ENCODE measurements at regions not wholly inside any gene's neighbourhood (a gene's known extent, or its start where the extent isn't known, plus 50 kb on each side); places are given as distances from the start of the nearest gene placed in this dataset.
"Not testable (repeated sequence)": the region's sequence is repeated elsewhere in the genome, so short reads cannot be mapped to it uniquely, and the experiment has no call there.

DNA sequence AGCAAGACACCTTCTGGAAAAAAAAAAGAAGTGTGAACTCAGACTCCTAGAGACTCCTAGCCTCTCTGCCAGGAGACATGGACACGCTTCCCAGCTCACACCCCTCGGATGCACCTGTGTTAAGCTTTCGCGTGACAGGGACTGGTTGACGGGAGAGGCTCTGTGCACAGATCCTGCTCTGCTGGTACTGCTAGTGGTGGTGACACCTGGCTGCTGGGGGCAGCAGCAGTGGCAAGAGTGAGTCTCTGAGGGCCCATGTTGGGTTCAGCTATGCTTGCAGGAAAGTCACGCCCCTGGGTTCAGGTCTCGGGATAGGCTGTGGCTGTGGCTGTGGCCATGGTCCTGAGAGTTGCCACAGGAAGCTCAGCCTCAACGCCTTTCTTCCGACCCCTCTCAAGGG lies 81.1 kb downstream of the XRCC2 start:
- no peak for DNase-seq (ENCODE audit: low spot score in 2 of 2)
- H3K9me3 Mint-ChIP-seq, result no peaks in the 10 kb centered on the region
- no peak for ATAC-seq
- H3K36me3 Mint-ChIP-seq, result no peaks in the 10 kb centered on the region
- no peak overlapping the region for H3K27ac Mint-ChIP-seq

DNA sequence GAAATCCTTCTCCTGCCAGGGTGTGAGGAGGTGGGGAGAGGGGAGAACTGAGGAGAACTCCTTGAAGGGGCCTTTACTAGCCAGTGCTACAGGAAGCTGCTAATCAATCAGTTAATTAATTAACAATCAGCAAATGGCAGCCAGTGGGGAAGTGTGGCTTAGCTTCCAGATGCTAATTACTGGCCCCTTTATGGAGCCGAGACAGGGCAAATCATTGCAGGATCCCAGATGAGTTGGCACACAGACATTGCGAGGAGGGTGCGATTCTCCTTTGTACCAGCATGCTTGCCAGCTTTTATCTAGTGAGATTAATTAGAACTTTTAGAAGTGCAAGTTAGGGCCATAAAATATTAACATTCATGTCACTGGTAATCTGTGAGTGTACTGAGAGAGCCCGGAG lies 84.0 kb downstream of the XRCC2 start:
- no peak for DNase-seq (ENCODE audit: low spot score in 2 of 2)
- Mint-ChIP-seq H3K36me3 (no peaks in the 10 kb centered on the region), H3K27ac (no peak overlapping the region), H3K9me3 (no peaks in the 10 kb centered on the region)
- no peak for ATAC-seq

GRCh38 chr7:152590481-152590880 lies 85.5 kb downstream of the XRCC2 start:
- DNase-seq (ENCODE audit: low spot score in 2 of 2) (no peak), ATAC-seq (no peak)
- Mint-ChIP-seq H3K9me3 (no peaks in the 10 kb centered on the region), H3K27ac (no peak overlapping the region), H3K36me3 (no peaks in the 10 kb centered on the region)

DNA sequence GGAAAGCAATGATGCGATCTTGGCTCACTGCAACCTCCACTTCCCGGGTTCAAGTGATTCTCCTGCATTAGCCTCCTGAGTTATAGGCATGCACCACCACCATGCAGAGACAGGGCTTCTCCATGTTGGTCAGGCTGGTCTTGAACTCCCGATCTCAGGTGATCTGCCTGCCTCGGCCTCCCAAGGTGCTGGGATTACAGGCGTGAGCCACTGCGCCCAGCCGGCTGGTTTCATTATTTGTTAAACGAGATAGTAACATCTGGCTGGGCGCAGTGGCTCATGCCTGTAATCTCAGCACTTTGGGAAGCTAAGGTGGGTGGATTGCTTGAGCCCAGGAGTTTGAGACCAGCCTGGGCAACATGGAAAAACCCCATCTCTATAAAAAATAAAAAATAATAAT lies 86.1 kb downstream of the XRCC2 start:
- H3K9me3 Mint-ChIP-seq, ATAC-seq: not testable (repeated sequence)

DNA sequence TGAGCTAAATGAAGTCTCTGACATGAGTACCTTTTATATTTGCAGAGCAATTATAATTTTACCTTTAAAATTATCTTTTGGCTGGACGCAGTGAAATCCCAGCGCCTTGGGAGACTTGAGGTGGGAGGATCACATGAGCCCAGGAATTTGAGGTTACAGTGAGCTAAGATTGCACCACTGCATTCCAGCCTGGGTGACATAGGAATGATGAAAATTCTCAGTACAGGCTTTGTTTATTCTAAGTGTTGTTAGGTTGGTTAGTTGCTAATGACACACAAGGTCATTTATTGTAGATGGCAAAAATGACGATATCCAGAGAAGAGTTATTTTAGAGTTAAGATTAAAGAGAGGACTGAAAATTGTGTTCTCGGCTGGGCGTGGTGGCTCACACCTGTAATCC lies 87.6 kb downstream of the XRCC2 start:
- no peaks in the 10 kb centered on the region for H3K36me3 Mint-ChIP-seq
- DNase-seq (ENCODE audit: low spot score in 2 of 2) (no peak), ATAC-seq (no peak)
- H3K9me3 Mint-ChIP-seq, result no peaks in the 10 kb centered on the region
- no peak overlapping the region for H3K27ac Mint-ChIP-seq

More for the DNA sequence above, 86.1 kb downstream of the XRCC2 start:
- not testable (repeated sequence) for DNase-seq (ENCODE audit: low spot score in 2 of 2); H3K27ac Mint-ChIP-seq; H3K36me3 Mint-ChIP-seq

DNA sequence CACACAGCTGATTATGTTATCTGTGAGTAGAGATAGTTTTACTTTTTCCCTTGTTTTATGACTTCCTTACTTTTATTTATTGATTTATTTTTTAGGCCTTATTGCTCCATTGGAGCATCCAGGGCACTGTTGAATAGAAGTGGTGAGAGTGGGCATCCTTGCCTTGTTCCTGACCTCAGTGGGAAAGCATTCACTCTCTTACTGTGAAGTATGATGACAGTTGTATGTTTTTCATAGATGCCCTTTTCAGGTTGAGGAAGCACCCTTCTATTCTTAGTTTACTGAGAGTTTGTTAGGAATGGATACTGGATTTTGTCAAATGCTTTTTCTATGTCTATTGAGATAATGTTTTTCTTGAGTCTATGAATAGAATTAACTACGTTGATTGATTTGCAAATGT lies 88.6 kb downstream of the XRCC2 start:
- ATAC-seq (no peak), DNase-seq (ENCODE audit: low spot score in 2 of 2) (no peak)
- Mint-ChIP-seq H3K9me3 (no peaks in the 10 kb centered on the region), H3K27ac (no peak overlapping the region), H3K36me3 (no peaks in the 10 kb centered on the region)

- Mint-ChIP-seq H3K36me3 (no peaks in the 10 kb centered on the region), H3K27ac (no peak overlapping the region), H3K9me3 (no peaks in the 10 kb centered on the region)
- ATAC-seq (no peak), DNase-seq (ENCODE audit: low spot score in 2 of 2) (no peak)
Observed at GRCh38 chr7:152583006-152583405, 92.9 kb downstream of the XRCC2 start.

- DNase-seq (ENCODE audit: low spot score in 2 of 2) (no peak), ATAC-seq (no peak)
- no peaks in the 10 kb centered on the region for H3K36me3 Mint-ChIP-seq
- H3K27ac Mint-ChIP-seq, result no peak overlapping the region
- no peaks in the 10 kb centered on the region for H3K9me3 Mint-ChIP-seq
Observed at GRCh38 chr7:152579070-152579469, 96.9 kb downstream of the XRCC2 start.

GRCh38 chr7:152577339-152577738 lies 98.6 kb downstream of the XRCC2 start:
- Mint-ChIP-seq H3K36me3 (no peaks in the 10 kb centered on the region), H3K27ac (no peak overlapping the region), H3K9me3 (no peaks in the 10 kb centered on the region)
- ATAC-seq, result no peak
- no peak for DNase-seq (ENCODE audit: low spot score in 2 of 2)

DNA sequence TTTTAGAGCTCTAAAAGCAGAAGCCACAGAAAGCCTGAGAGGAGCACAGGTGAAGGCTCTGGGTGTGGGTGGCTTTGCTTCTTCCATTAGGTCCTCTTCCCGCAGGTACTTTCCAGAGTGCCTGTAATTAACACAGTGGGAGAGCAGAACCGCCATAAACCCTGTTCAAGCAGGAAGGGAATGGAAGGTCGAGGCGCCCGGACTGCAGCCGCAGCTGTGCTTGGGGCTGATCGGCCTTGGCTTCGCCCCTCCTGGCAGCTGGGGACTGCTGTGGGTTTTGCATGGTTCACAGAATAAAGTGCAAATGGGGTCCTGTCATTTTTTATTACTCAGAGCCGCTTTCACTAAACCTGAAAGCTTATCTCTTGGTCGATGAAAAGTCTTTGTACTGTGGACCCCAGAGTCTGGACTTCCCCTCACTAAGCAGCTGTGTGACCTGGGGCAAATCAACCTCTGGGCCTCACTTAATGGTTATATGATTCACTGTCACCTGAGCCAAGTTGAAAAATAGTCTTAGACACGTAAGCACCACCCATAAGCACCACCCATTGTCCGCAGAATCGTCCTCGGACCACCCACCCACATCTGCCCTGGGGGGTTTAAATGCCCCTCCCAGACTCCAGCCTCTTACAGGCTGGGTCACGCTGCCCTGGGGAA lies 100.9 kb downstream of the XRCC2 start:
- Mint-ChIP-seq H3K27ac (no peak overlapping the region), H3K36me3 (no peaks in the 10 kb centered on the region), H3K9me3 (no peaks in the 10 kb centered on the region)
- DNase-seq (ENCODE audit: low spot score in 2 of 2) (peak in 1 of 2 donors; percentile 16), ATAC-seq (no peak)

GRCh38 chr7:152573186-152573585 lies 102.8 kb downstream of the XRCC2 start:
- H3K9me3 Mint-ChIP-seq; H3K27ac Mint-ChIP-seq; DNase-seq (ENCODE audit: low spot score in 2 of 2); H3K36me3 Mint-ChIP-seq; ATAC-seq: not testable (repeated sequence)

GRCh38 chr7:152572101-152572500 lies 103.8 kb downstream of the XRCC2 start:
- no peaks in the 10 kb centered on the region for H3K9me3 Mint-ChIP-seq
- no peaks in the 10 kb centered on the region for H3K36me3 Mint-ChIP-seq
- H3K27ac Mint-ChIP-seq, result no peak overlapping the region
- no peak for DNase-seq (ENCODE audit: low spot score in 2 of 2)
- ATAC-seq, result no peak

DNA sequence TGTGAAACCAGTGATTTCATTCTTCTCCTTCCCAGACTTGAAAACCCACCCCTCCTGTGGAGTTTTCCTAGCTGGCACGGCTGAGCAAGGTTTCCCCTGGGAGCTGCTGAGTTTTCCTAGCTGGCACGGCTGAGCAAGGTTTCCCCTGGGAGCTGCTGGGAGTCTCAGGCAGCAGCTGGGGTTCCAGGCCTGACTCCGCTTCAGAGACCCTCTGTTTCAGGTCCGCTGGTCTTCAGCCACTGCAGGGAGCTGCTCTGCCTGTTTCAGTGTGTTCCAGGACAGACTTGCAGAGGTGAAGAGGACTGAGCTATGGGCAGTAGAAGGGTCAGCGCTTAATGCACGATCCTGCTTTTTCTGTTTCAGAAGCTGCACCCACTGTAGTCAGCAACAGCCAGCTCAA lies 104.9 kb downstream of the XRCC2 start:
- H3K36me3 Mint-ChIP-seq, result no peaks in the 10 kb centered on the region
- ATAC-seq, result no peak
- no peak overlapping the region for H3K27ac Mint-ChIP-seq
- no peaks in the 10 kb centered on the region for H3K9me3 Mint-ChIP-seq
- DNase-seq (ENCODE audit: low spot score in 2 of 2), result no peak

DNA sequence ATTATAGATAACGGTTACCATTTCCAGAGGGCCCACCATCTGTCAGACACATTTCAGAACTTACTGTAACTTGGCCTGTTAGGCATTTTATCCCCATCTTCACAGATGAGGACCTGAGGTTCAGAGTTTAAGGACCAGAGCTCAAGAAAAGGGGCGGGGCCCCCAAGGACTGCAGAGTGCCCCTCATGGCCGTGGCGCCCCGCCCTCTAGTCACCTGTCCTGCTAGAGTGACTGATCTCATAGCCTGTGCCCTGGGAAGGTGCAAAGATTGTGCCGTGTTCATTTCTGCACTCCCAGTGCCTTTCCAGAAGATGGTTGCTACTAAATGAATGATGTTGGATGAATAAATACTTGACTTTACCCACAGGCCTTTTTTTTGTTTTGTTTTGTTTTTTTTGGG lies 107.0 kb downstream of the XRCC2 start:
- ATAC-seq, result no peak
- no peak for DNase-seq (ENCODE audit: low spot score in 2 of 2)
- H3K27ac Mint-ChIP-seq, result no peak overlapping the region
- H3K36me3 Mint-ChIP-seq, result no peaks in the 10 kb centered on the region
- H3K9me3 Mint-ChIP-seq, result no peaks in the 10 kb centered on the region

- Mint-ChIP-seq H3K9me3 (no peaks in the 10 kb centered on the region), H3K27ac (no peak overlapping the region), H3K36me3 (no peaks in the 10 kb centered on the region)
- ATAC-seq, result no peak
- DNase-seq (ENCODE audit: low spot score in 2 of 2), result peak in 1 of 2 donors; percentile 35
Observed at GRCh38 chr7:152565731-152566130, 110.2 kb downstream of the XRCC2 start.

- H3K9me3 Mint-ChIP-seq, result no peaks in the 10 kb centered on the region
- no peak for ATAC-seq
Observed at GRCh38 chr7:152564656-152565250, 111.2 kb downstream of the XRCC2 start.

DNA sequence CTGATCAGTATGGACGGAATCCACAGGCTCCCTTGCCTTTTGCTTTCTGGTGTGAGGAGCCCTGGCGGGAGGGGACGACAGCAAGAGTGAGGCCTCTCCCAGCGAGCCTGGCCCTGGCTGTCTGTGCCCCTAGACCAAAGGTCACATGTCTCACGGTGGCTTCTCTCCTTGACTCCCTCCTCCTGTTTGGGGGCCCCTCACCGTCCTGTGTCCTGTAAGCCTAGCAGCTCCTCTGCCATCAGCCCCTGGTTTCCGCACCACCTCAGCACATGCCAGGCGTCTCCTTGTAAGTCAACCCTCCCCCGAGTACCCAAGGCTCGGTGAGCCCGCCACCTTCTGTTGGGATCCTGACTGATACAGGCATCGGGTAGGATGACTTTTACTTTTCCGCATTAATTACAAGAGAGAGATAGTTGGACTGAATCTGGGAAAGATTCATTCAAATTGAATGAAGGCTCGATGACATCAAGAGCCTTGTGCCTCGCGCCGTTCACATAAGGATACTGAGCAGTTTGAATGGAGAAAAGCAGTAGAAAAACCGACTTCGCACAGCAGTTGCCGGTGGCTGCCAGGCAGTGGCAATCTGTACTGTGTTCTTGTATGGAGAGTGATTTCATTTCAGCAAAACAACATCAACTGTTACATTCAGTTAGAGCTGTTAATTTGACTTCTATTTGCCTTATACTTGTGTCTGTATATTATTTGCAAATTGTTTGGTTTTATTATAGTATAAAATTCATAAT lies 119.8 kb downstream of the XRCC2 start:
- ATAC-seq (no peak), DNase-seq (ENCODE audit: low spot score in 2 of 2) (no peak)
- Mint-ChIP-seq H3K27ac (peak overlapping the region in 1 of 2 donors; percentile 32), H3K36me3 (no peaks in the 10 kb centered on the region), H3K9me3 (no peaks in the 10 kb centered on the region)

More at GRCh38 chr7:152564656-152565250, 111.2 kb downstream of the XRCC2 start:
- Mint-ChIP-seq H3K27ac (no peak overlapping the region), H3K36me3 (no peaks in the 10 kb centered on the region)
- DNase-seq (ENCODE audit: low spot score in 2 of 2), result no peak
